ENCODE measurements at regions not wholly inside any gene's neighbourhood (a gene's known extent, or its start where the extent isn't known, plus 50 kb on each side); places are given as distances from the start of the nearest gene placed in this dataset.
"Not testable (repeated sequence)": the region's sequence is repeated elsewhere in the genome, so short reads cannot be mapped to it uniquely, and the experiment has no call there.

DNA sequence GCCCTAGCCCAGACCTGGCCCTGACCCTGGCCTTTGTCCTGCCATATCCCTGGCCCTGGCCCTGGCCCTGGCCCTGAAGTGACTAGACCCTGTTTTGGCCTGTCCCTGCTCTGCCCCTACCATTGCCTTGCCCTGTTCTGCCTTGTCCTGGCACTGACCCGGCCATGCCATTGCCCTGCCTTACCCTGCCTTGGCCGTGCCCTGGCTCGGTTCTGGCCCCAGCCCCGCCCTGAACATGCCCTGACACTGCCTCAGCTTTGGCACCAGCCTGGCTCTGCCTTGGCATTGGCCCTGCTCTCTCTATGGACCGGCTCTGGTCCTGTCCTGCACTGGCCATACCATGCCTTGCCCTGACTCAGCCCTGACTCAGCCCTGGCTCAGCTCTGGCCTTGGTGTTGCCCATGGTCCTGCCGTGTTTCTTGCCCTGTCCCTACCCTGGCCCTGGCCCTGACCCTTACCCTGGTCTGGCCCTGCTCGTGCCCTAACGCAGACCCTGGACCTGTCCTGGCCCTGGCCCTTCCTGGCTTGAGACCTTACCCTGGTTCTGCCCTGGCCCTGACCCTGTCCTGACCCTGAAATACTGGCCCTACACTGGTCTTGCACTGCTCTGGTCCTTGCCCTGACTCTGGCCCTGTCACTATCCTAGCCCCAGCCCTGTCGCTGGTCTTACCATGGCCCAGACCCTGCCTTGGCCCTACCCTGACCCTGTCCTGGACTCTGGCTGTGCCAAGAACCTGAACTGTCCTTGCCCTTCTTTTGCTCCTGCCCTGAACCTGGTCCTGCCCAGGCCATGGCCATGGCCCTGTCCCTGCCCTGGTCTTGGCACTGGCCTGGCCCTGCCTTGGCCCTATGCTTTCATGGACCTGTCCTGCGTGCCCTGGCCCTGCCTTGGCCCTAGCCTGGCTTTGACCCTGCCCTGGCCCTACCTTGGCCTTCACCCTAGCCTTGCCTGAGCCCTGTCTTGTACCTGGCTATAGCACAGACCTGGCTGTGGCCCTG lies 224.6 kb downstream of the LIPI start:
- not testable (repeated sequence) for H3K27ac ChIP-seq; H3K4me3 ChIP-seq; H3K9me3 ChIP-seq; H3K36me3 ChIP-seq; DNase-seq (ENCODE audit: low spot score); H3K27me3 ChIP-seq; H3K4me1 ChIP-seq

DNA sequence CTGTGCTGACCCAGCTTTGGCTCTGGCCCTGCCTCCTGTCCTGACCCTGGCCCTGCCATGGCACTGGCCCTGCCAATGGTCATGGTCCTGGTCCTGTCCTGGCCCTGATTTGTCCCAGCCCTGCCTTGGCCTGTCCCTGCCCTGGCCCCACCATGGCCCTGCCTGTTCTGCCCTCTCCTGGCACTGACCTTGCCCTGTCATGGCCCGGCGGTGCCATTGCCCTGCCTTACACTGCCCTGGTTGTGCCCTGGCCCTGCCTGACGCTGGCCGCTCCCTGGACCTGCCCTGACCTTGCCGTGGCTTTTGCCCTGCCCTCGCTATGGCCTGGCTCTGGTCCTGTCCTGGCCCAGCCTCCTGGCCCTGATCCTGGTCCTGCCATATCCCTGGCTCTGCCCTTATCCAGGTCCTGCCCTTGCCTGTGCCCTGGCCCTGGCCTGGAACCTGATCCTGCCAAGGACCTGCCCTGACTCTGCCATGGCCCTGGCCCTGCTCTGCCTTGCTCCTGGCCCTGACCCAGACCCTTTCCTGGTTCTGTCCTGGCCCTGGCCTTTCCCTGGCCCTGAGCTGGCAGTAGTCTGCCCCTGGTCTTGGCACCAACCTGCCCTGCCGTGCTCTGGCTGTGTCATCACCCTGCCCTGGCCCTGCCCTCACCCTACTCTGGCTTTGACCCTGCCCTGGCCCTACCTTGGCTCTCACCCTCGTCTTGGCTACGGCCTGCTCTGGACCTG lies 225.5 kb downstream of the LIPI start:
- H3K36me3 ChIP-seq; DNase-seq (ENCODE audit: low spot score); H3K9me3 ChIP-seq; H3K27ac ChIP-seq; H3K4me1 ChIP-seq; H3K4me3 ChIP-seq; H3K27me3 ChIP-seq: not testable (repeated sequence)

DNA sequence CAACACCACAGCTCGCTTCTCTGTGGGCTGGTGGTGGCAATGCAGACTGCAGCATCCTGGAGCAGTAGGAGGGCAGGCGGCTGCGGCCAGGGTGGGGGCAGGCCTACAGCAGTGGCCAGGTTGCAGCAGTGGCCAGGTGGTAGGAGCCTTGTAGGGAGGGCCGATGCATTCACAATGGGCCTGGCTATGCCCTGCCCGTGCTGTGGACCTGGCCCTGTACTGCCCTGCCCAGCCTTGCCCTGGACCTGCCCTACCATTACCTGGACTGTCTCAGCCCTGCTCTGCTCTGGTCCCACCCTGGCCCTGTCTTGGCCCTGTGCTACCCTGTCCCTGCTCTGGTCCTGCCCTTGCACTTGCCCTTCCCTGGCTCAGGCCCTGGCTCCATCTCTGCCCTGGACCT lies 226.0 kb downstream of the LIPI start:
- DNase-seq (ENCODE audit: low spot score); H3K4me1 ChIP-seq; H3K9me3 ChIP-seq; H3K4me3 ChIP-seq; H3K27ac ChIP-seq; H3K27me3 ChIP-seq; H3K36me3 ChIP-seq: not testable (repeated sequence)

DNA sequence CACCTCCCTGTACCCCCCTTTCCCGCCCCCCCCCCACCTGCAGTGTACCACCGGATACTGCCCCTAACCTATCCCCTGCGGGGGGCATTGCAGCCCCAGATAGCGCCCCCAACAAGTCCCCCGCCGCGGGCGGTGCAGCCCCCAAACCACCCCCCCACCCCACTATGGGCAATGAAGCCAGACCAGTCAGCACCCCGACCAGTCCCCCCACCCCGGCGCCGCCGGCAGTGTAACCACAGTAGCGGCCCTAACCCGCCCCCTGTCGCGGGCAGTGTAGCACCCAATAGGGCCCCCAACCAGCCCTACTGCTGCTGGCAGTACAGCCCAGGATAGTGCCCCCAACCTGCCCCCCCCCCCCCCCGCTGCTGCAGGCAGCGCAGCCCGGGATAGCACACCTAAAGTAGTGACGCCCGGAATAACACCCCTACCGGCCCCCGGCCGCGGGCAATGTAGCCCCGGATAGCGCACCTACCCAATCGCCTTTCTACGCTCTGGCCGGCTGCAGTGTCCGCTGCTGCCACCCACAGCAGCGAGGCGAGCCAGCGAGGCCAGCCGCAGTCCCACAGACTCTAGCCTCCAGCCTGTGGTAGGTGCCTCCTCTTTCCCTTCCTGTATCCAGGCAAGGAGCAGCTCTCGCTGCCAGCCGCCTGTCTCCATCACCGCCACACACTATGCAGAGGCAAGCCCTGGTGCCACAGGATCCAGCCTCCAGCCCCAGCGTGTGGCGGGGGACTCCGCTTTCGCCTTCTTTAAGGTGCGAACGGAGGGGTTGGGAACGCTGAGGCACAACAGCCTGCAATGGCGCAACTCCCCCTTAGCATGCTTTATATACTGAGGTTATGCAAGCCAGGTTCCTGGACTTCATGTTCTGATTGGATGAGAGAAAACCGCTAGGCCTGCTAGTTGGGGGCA lies 229.3 kb downstream of the LIPI start:
- DNase-seq (ENCODE audit: low spot score); H3K9me3 ChIP-seq; H3K27ac ChIP-seq; H3K4me3 ChIP-seq; H3K4me1 ChIP-seq; H3K27me3 ChIP-seq; H3K36me3 ChIP-seq: not testable (repeated sequence)

DNA sequence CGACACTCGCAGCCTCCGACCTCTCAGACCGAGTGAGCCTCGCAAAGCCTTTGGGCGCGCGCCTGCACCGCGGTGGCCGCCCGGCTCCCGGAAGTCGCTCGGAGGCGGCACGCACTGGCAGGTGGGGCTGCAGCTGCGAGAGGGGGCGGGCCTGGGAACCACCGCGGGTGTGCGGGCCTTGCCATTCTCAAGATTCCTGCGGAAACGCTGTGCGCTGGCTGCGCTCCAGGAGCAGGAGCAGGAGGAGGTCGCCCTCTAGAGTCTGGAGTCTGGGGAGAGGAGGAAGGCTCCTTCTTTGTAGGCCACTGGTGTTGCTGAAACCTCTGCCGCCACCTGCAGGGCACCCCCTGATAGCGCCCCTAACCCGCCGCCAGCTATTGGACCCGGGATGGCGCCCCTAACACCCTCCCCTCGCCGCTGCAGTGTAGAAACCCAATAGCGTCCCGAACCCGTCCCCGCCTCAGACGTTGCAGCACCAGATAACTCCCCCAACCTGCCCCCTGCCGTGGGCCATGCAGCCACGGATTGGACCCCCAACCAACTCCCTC lies 230.6 kb downstream of the LIPI start:
- peak overlapping the region in 1 of 2 donors; percentile 33 for H3K4me3 ChIP-seq
- H3K27ac ChIP-seq; H3K36me3 ChIP-seq; DNase-seq (ENCODE audit: low spot score); H3K9me3 ChIP-seq; H3K27me3 ChIP-seq; H3K4me1 ChIP-seq: not testable (repeated sequence)

DNA sequence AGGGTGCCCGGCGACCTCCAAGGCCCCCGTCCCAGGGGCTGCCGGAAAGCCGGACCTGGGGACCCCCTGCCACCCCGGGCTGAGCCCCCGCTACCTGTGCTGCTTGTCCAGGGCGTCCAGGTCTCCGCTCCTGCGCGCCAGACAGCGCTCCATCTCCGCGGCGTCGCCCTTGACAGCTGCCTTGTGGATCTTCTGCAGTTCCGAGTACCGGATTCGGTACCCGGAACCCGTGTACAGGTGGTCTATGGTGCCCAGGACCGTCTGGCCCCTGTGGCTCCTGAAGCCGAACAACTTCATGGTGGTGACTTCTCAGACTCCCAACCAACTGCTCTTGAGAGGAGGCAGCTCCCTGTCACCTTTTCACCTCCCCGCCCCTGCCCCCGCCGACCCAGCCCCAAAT lies 231.1 kb downstream of the LIPI start:
- not testable (repeated sequence) for H3K9me3 ChIP-seq; DNase-seq (ENCODE audit: low spot score); H3K27ac ChIP-seq; H3K27me3 ChIP-seq; H3K4me1 ChIP-seq; H3K36me3 ChIP-seq
- peak overlapping the region in 1 of 2 donors; percentile 33 for H3K4me3 ChIP-seq

GRCh38 chr21:13974582-13974981 lies 236.2 kb downstream of the LIPI start:
- not testable (repeated sequence) for H3K27me3 ChIP-seq; DNase-seq (ENCODE audit: low spot score); H3K9me3 ChIP-seq; H3K27ac ChIP-seq; H3K36me3 ChIP-seq; H3K4me3 ChIP-seq; H3K4me1 ChIP-seq

DNA sequence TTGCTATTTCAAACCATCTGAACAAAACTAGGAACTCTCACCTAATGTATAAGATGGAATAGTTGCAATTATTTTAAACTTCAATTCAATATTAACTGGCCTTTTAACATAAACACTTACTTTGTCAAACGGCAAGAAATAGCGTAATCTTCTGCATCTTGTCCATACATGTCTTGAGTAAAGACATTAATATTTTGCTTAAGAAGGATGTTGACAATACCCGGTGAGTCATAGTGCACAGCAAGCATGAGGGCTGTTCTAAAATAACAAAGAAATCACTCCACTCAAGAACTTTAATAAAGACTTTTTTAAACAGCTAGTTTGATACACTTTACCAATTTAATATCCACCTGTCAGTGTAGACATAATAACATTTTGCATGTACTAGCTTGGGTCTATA lies 240.9 kb downstream of the LIPI start:
- not testable (repeated sequence) for H3K9me3 ChIP-seq; H3K27ac ChIP-seq; H3K27me3 ChIP-seq; DNase-seq (ENCODE audit: low spot score); H3K4me3 ChIP-seq; H3K36me3 ChIP-seq; H3K4me1 ChIP-seq

DNA sequence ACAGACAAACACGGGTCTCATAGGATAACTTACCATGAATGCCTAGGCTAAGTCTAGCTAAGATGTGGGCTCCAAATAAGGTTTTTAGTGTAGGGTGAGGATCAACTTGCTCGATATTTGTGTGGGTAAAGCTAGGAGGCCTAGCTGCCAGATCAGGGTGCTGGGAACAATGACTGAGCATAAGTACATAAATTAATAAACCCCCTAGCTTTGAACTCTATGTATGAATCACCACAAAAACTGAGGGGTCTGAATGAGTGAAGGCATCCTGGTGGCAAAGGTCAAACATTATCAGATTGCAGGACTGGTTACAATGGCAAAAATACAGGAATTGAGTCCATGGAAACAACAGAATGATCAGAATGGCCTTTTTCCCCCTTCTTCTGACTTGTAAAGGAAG lies 241.8 kb downstream of the LIPI start:
- H3K27ac ChIP-seq; H3K27me3 ChIP-seq; H3K4me3 ChIP-seq; DNase-seq (ENCODE audit: low spot score); H3K4me1 ChIP-seq; H3K36me3 ChIP-seq; H3K9me3 ChIP-seq: not testable (repeated sequence)

- not testable (repeated sequence) for H3K27me3 ChIP-seq; H3K4me1 ChIP-seq; H3K9me3 ChIP-seq; DNase-seq (ENCODE audit: low spot score); H3K4me3 ChIP-seq; H3K36me3 ChIP-seq; H3K27ac ChIP-seq
Observed at GRCh38 chr21:13963259-13963658, 247.5 kb downstream of the LIPI start.

Measured in right atrium auricular region (tissue), 2 donors.